PC-9 (cell line): ENCODE measurements at regions not wholly inside any gene's neighbourhood (a gene's known extent, or its start where the extent isn't known, plus 50 kb on each side); places are given as distances from the start of the nearest gene placed in this dataset.

Source experiments
- CTCF ChIP-seq: fragments of 200-600 bp; sonication (generic); conservative IDR thresholded peaks from 2 replicates; pipeline ENCODE4 v1.6.1; 2017; ENCODE audit warnings: mixed run types, antibody characterized with exemption, mild to moderate bottlenecking, moderate library complexity
- EZH2 ChIP-seq: fragments of 200-600 bp; sonication (generic); IDR thresholded peaks from 2 replicates; pipeline ENCODE4 v1.8.0; 2017; ENCODE audit warnings: antibody characterized with exemption, low read depth

DNA sequence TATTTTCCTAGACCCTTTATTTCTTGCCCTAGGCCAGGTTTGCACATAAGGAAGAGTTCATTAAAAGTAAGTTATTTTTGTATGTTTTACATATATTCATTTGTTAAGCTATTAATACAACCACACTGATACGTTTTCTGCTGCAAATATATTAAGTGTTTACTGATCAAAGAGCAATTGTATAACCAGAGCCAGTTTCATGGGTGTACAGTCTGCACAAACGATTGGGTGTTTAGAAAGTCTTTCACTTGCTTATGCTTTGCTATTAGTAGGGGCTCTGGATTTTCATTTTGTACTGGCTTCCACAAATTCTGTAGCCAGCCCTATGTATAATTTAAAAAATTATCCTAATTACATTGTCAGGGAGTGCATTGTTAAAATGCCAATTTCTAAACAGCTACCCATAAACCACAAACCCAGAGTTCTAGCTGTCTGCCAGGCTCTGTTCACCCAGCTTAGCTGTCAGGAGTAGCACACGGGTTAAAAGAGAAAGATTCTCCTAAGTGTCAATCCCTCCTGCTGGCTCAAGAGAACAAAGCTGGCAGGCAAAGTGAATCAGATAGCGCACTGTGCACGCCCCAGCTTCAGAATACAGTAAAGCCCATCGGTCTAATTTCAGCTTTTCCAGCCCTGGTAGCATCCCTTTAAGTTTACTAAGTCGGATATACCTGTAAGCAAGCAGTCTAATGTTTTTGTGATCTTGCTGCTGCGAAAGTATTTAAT lies 151.0 kb upstream of the LMO3 start:
- TF ChIP-seq EZH2, result no peak
- TF ChIP-seq CTCF, result no peak
